AG10803 (cell line): ENCODE measurements at regions not wholly inside any gene's neighbourhood (a gene's known extent, or its start where the extent isn't known, plus 50 kb on each side); places are given as distances from the start of the nearest gene placed in this dataset.
A peak's percentile ranks its signal among the peaks of the same experiment; 100 is the strongest.

ENCODE experiments used
- DNase-seq: peaks from one replicate; pipeline ENCODE4 v3.0.0; 2010; ENCODE audit warnings: low read depth
- H3K4me3 ChIP-seq: 2 replicates; pipeline ENCODE4 v1.5.1; 2011; ENCODE audit warnings: mild to moderate bottlenecking, low read length, control low read depth
- CTCF ChIP-seq: conservative IDR thresholded peaks from 2 replicates; pipeline ENCODE4 v1.5.1; 2011; ENCODE audit warnings: mild to moderate bottlenecking, low read length, control low read depth, inconsistent platforms

DNA sequence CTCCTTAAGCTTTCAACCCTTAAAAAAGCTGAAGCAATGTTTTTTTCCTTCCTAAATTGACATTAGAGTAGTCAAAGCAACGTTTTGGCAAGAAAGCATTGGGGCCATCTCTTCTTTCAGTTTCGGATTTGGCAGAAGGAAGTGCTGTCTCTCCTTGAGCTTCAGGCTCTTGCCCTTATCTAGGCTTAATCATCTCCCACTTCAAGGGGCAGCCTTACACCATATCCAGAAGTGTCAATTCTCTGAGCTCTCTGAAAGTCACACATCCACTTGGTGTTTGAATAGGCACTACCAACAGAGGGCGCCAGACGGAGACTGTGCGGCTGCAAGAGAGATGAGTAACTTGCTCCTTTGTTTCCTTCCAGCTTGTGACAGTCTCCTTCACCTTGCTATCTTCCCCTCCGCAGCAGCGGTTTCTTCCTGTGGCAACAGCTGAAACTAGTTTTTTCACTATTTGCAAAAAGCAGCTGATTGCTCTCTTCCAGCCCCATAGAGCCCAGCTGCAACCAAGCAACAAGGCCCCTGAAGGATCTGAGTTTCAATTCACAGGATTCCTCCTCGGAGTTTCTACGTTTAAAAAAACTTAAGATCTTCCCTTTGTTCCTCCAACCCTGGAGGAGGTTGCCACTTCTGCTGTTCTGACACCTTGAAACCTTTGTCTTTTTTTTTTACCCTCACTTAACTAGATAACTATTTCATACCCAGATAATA, 147.0 kb upstream of the SLCO3A1 start:
- peak; percentile 64 for DNase-seq
- TF ChIP-seq CTCF: peak; percentile 92
- H3K4me3 ChIP-seq: no peak overlapping the region

GRCh38 chr15:91710080-91710698, 143.3 kb upstream of the SLCO3A1 start:
- DNase-seq: no peak

GRCh38 chr15:91711384-91712033, 142.0 kb upstream of the SLCO3A1 start:
- no peak overlapping the region for H3K4me3 ChIP-seq
- TF ChIP-seq CTCF: no peak

More at GRCh38 chr15:91710080-91710698, 143.3 kb upstream of the SLCO3A1 start:
- H3K4me3 ChIP-seq: no peak overlapping the region
- TF ChIP-seq CTCF: no peak

DNA sequence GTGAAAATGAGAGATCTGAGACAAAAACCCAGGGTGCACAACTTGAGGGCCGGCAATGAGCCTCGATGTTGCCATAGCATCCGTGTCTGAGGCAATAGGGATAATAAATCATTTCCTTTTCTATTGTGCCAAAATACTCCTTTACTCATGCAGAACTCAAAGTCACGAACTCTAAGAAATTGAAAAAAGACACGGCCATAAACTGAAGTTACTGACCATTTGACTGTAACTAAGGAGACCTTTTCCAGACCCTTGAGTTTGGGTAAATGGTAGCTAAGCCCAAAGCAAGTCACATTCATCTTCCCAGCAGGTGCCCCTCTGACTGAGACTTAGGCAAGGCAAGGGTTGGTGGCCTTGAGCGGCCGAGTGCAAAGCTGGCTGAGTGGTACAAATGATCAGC, 141.2 kb upstream of the SLCO3A1 start:
- no peak for TF ChIP-seq CTCF
- no peak overlapping the region for H3K4me3 ChIP-seq
- no peak for DNase-seq

More at GRCh38 chr15:91711384-91712033, 142.0 kb upstream of the SLCO3A1 start:
- DNase-seq: no peak

DNA sequence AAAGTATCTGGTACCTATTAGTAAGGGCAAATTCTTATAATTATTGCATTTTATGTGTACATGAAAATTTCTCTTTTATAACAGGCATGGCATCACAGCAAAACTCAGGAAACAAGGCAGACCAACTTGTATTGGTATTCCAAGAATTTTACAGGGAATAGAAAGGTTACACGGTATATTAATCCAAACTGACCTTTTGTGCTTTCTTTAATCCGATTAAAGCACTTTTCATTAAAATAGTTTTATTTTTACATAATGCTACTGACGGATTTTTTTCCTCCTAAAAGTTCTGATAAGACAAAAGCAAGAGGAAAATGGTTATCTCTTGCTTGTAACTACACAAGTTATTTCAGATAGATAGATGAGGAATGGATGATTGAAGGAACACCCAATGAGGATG, 137.0 kb upstream of the SLCO3A1 start:
- H3K4me3 ChIP-seq: no peak overlapping the region
- no peak for DNase-seq
- no peak for TF ChIP-seq CTCF

DNA sequence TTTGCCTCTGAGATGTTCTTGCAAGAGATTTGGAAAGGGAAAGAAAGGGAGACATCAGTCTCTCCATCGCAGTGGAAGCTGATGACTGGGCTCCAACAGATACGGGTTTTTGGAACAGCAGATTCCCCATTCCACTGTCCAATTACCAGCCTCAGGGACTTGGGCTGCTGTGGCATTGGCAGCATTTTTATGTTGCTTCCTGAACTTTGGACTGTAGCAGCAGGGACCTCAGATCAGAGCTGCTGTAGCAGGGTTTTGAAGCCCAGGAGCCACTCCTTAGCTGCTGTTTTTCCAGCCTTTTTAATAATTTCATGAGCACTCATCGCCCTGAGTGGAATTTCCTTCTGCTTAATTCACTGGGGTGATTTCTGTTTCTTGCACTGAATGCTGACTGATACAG, 135.7 kb upstream of the SLCO3A1 start:
- DNase-seq: no peak
- no peak overlapping the region for H3K4me3 ChIP-seq
- TF ChIP-seq CTCF: no peak
